ENCODE measurements at regions not wholly inside any gene's neighbourhood (a gene's known extent, or its start where the extent isn't known, plus 50 kb on each side); places are given as distances from the start of the nearest gene placed in this dataset.

GRCh38 chr7:46879783-46880182, 702.1 kb downstream of the TNS3 start:
- no peak for DNase-seq (ENCODE audit: low spot score)

- no peak for DNase-seq (ENCODE audit: low spot score)
These were observed 710.4 kb downstream of the TNS3 start for GRCh38 chr7:46871516-46871915.

GRCh38 chr7:46864716-46865115, 717.2 kb downstream of the TNS3 start:
- no peak for DNase-seq (ENCODE audit: low spot score)

- DNase-seq (ENCODE audit: low spot score), result no peak
These were observed 721.9 kb downstream of the TNS3 start for GRCh38 chr7:46859963-46860475.

GRCh38 chr7:46855851-46856250, 726.1 kb downstream of the TNS3 start:
- no peak for DNase-seq (ENCODE audit: low spot score)

GRCh38 chr7:46854958-46855473, 726.9 kb downstream of the TNS3 start:
- DNase-seq (ENCODE audit: low spot score), result no peak

- DNase-seq (ENCODE audit: low spot score), result no peak
These were observed 728.5 kb downstream of the TNS3 start for GRCh38 chr7:46853451-46853850.

GRCh38 chr7:46852795-46853194, 729.1 kb downstream of the TNS3 start:
- no peak for DNase-seq (ENCODE audit: low spot score)

GRCh38 chr7:46850563-46851330, 731.2 kb downstream of the TNS3 start:
- no peak for DNase-seq (ENCODE audit: low spot score)

- DNase-seq (ENCODE audit: low spot score), result no peak
These were observed 733.0 kb downstream of the TNS3 start for GRCh38 chr7:46848944-46849343.

- no peak for DNase-seq (ENCODE audit: low spot score)
These were observed 733.6 kb downstream of the TNS3 start for GRCh38 chr7:46848311-46848710.

- DNase-seq (ENCODE audit: low spot score), result no peak
These were observed 734.8 kb downstream of the TNS3 start for GRCh38 chr7:46847126-46847525.

- DNase-seq (ENCODE audit: low spot score), result no peak
These were observed 737.4 kb downstream of the TNS3 start for GRCh38 chr7:46844486-46844885.

- no peak for DNase-seq (ENCODE audit: low spot score)
These were observed 740.7 kb downstream of the TNS3 start for GRCh38 chr7:46841248-46841647.

GRCh38 chr7:46839651-46840050, 742.3 kb downstream of the TNS3 start:
- no peak for DNase-seq (ENCODE audit: low spot score)

GRCh38 chr7:46838463-46838862, 743.4 kb downstream of the TNS3 start:
- no peak for DNase-seq (ENCODE audit: low spot score)

GRCh38 chr7:46835556-46835955, 746.4 kb downstream of the TNS3 start:
- DNase-seq (ENCODE audit: low spot score), result no peak

GRCh38 chr7:46834921-46835320, 747.0 kb downstream of the TNS3 start:
- no peak for DNase-seq (ENCODE audit: low spot score)

- DNase-seq (ENCODE audit: low spot score), result no peak
These were observed 748.7 kb downstream of the TNS3 start for GRCh38 chr7:46833197-46833596.

GRCh38 chr7:46832136-46832535, 749.8 kb downstream of the TNS3 start:
- no peak for DNase-seq (ENCODE audit: low spot score)

- no peak for DNase-seq (ENCODE audit: low spot score)
These were observed 762.1 kb downstream of the TNS3 start for GRCh38 chr7:46819819-46820218.

GRCh38 chr7:46814516-46815250, 767.2 kb downstream of the TNS3 start:
- no peak for DNase-seq (ENCODE audit: low spot score)

GRCh38 chr7:46812101-46812675, 769.7 kb downstream of the TNS3 start:
- DNase-seq (ENCODE audit: low spot score), result no peak
